ENCODE measurements at regions not wholly inside any gene's neighbourhood (a gene's known extent, or its start where the extent isn't known, plus 50 kb on each side); places are given as distances from the start of the nearest gene placed in this dataset.

DNA sequence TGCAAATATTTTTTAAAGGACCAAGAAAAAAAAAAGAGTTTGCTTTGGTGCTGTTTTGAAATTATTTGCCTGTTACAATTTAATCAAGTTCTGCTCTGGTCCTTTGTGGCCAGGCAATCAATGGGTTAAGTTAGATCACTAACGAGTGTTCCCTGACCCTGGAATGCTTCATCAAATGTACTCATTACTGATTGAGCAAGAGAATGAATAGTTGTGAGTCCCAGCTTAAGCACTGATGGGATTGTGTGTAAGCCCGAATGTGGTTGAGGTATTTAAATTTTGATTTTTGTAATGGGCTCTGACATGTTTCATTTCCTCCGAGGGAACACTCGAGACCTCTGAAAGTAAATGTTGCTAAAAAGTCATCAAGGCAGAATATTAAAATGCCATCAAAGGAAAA is 699.1 kb downstream of the MCTP2 start (continued):
- TF ChIP-seq, protein P1, sequence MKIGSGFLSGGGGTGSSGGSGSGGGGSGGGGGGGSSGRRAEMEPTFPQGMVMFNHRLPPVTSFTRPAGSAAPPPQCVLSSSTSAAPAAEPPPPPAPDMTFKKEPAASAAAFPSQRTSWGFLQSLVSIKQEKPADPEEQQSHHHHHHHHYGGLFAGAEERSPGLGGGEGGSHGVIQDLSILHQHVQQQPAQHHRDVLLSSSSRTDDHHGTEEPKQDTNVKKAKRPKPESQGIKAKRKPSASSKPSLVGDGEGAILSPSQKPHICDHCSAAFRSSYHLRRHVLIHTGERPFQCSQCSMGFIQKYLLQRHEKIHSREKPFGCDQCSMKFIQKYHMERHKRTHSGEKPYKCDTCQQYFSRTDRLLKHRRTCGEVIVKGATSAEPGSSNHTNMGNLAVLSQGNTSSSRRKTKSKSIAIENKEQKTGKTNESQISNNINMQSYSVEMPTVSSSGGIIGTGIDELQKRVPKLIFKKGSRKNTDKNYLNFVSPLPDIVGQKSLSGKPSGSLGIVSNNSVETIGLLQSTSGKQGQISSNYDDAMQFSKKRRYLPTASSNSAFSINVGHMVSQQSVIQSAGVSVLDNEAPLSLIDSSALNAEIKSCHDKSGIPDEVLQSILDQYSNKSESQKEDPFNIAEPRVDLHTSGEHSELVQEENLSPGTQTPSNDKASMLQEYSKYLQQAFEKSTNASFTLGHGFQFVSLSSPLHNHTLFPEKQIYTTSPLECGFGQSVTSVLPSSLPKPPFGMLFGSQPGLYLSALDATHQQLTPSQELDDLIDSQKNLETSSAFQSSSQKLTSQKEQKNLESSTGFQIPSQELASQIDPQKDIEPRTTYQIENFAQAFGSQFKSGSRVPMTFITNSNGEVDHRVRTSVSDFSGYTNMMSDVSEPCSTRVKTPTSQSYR (CRISPR knock-in tag; IDR thresholded peaks at IDR 0.05): no peak
- TF ChIP-seq TEAD4 (CRISPR knock-in tag; IDR thresholded peaks at IDR 0.05): no peak
- TF ChIP-seq, protein P2, sequence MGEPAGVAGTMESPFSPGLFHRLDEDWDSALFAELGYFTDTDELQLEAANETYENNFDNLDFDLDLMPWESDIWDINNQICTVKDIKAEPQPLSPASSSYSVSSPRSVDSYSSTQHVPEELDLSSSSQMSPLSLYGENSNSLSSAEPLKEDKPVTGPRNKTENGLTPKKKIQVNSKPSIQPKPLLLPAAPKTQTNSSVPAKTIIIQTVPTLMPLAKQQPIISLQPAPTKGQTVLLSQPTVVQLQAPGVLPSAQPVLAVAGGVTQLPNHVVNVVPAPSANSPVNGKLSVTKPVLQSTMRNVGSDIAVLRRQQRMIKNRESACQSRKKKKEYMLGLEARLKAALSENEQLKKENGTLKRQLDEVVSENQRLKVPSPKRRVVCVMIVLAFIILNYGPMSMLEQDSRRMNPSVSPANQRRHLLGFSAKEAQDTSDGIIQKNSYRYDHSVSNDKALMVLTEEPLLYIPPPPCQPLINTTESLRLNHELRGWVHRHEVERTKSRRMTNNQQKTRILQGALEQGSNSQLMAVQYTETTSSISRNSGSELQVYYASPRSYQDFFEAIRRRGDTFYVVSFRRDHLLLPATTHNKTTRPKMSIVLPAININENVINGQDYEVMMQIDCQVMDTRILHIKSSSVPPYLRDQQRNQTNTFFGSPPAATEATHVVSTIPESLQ (CRISPR knock-in tag; IDR thresholded peaks at IDR 0.05): no peak
- TF ChIP-seq, protein P3, sequence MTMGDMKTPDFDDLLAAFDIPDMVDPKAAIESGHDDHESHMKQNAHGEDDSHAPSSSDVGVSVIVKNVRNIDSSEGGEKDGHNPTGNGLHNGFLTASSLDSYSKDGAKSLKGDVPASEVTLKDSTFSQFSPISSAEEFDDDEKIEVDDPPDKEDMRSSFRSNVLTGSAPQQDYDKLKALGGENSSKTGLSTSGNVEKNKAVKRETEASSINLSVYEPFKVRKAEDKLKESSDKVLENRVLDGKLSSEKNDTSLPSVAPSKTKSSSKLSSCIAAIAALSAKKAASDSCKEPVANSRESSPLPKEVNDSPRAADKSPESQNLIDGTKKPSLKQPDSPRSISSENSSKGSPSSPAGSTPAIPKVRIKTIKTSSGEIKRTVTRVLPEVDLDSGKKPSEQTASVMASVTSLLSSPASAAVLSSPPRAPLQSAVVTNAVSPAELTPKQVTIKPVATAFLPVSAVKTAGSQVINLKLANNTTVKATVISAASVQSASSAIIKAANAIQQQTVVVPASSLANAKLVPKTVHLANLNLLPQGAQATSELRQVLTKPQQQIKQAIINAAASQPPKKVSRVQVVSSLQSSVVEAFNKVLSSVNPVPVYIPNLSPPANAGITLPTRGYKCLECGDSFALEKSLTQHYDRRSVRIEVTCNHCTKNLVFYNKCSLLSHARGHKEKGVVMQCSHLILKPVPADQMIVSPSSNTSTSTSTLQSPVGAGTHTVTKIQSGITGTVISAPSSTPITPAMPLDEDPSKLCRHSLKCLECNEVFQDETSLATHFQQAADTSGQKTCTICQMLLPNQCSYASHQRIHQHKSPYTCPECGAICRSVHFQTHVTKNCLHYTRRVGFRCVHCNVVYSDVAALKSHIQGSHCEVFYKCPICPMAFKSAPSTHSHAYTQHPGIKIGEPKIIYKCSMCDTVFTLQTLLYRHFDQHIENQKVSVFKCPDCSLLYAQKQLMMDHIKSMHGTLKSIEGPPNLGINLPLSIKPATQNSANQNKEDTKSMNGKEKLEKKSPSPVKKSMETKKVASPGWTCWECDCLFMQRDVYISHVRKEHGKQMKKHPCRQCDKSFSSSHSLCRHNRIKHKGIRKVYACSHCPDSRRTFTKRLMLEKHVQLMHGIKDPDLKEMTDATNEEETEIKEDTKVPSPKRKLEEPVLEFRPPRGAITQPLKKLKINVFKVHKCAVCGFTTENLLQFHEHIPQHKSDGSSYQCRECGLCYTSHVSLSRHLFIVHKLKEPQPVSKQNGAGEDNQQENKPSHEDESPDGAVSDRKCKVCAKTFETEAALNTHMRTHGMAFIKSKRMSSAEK (CRISPR knock-in tag; IDR thresholded peaks at IDR 0.05; ENCODE audit: borderline replicate concordance): no peak
- TF ChIP-seq, protein P4, sequence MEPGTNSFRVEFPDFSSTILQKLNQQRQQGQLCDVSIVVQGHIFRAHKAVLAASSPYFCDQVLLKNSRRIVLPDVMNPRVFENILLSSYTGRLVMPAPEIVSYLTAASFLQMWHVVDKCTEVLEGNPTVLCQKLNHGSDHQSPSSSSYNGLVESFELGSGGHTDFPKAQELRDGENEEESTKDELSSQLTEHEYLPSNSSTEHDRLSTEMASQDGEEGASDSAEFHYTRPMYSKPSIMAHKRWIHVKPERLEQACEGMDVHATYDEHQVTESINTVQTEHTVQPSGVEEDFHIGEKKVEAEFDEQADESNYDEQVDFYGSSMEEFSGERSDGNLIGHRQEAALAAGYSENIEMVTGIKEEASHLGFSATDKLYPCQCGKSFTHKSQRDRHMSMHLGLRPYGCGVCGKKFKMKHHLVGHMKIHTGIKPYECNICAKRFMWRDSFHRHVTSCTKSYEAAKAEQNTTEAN (CRISPR knock-in tag; IDR thresholded peaks at IDR 0.05): no peak
- TF ChIP-seq FOXK1 (CRISPR knock-in tag; IDR thresholded peaks at IDR 0.05): no peak

DNA sequence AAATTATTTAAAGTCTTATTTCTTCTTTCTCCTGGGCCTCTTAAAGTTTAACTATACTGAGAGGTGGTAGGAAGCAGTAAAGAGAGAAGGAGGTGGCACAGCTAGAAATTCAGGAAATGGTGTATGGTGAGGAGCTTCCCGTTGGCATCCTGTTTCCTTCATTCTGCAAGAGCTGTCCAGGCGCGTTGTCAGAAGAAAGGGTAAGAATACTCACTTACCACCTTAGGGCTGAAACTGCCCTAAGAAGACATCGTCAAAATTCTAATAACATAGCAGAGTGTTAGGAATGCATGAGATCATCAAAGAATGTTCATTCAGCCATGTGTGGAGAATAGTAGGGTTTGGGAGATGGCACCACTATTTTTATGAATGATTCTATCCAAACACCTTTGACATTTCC is 699.6 kb downstream of the MCTP2 start:
- Mint-ChIP-seq H3K36me3 (peaks cover 19% of the 10 kb centered on the region), H3K27me3 (ENCODE audit: low read depth) (no peaks in the 10 kb centered on the region), H3K4me1 (no peaks in the 10 kb centered on the region), H3K9me3 (peaks cover 32% of the 10 kb centered on the region), H3K4me3 (no peak overlapping the region), H3K27ac (no peak overlapping the region)
- ChIA-PET POLR2A (no interaction called here), CTCF (no interaction called here)
- ATAC-seq: no peak
- no peak for DNase-seq (ENCODE audit: low spot score)
- TF ChIP-seq ZNF423 (CRISPR knock-in tag; IDR thresholded peaks at IDR 0.05) (no peak), ZNF317 (CRISPR knock-in tag; IDR thresholded peaks at IDR 0.05; ENCODE audit: borderline replicate concordance, low read depth) (no peak), ELF4 (CRISPR knock-in tag; IDR thresholded peaks at IDR 0.05; ENCODE audit: low read depth) (no peak), SMAD3 (CRISPR knock-in tag; IDR thresholded peaks at IDR 0.05; ENCODE audit: borderline replicate concordance) (no peak)
- TF ChIP-seq, protein P5, sequence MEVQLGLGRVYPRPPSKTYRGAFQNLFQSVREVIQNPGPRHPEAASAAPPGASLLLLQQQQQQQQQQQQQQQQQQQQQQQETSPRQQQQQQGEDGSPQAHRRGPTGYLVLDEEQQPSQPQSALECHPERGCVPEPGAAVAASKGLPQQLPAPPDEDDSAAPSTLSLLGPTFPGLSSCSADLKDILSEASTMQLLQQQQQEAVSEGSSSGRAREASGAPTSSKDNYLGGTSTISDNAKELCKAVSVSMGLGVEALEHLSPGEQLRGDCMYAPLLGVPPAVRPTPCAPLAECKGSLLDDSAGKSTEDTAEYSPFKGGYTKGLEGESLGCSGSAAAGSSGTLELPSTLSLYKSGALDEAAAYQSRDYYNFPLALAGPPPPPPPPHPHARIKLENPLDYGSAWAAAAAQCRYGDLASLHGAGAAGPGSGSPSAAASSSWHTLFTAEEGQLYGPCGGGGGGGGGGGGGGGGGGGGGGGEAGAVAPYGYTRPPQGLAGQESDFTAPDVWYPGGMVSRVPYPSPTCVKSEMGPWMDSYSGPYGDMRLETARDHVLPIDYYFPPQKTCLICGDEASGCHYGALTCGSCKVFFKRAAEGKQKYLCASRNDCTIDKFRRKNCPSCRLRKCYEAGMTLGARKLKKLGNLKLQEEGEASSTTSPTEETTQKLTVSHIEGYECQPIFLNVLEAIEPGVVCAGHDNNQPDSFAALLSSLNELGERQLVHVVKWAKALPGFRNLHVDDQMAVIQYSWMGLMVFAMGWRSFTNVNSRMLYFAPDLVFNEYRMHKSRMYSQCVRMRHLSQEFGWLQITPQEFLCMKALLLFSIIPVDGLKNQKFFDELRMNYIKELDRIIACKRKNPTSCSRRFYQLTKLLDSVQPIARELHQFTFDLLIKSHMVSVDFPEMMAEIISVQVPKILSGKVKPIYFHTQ (CRISPR knock-in tag; IDR thresholded peaks at IDR 0.05): no peak
- TF ChIP-seq, protein P6, sequence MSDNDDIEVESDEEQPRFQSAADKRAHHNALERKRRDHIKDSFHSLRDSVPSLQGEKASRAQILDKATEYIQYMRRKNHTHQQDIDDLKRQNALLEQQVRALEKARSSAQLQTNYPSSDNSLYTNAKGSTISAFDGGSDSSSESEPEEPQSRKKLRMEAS (CRISPR knock-in tag; IDR thresholded peaks at IDR 0.05): no peak
- TF ChIP-seq, protein P2 (CRISPR knock-in tag; IDR thresholded peaks at IDR 0.05): no peak
- TF ChIP-seq, protein P7, sequence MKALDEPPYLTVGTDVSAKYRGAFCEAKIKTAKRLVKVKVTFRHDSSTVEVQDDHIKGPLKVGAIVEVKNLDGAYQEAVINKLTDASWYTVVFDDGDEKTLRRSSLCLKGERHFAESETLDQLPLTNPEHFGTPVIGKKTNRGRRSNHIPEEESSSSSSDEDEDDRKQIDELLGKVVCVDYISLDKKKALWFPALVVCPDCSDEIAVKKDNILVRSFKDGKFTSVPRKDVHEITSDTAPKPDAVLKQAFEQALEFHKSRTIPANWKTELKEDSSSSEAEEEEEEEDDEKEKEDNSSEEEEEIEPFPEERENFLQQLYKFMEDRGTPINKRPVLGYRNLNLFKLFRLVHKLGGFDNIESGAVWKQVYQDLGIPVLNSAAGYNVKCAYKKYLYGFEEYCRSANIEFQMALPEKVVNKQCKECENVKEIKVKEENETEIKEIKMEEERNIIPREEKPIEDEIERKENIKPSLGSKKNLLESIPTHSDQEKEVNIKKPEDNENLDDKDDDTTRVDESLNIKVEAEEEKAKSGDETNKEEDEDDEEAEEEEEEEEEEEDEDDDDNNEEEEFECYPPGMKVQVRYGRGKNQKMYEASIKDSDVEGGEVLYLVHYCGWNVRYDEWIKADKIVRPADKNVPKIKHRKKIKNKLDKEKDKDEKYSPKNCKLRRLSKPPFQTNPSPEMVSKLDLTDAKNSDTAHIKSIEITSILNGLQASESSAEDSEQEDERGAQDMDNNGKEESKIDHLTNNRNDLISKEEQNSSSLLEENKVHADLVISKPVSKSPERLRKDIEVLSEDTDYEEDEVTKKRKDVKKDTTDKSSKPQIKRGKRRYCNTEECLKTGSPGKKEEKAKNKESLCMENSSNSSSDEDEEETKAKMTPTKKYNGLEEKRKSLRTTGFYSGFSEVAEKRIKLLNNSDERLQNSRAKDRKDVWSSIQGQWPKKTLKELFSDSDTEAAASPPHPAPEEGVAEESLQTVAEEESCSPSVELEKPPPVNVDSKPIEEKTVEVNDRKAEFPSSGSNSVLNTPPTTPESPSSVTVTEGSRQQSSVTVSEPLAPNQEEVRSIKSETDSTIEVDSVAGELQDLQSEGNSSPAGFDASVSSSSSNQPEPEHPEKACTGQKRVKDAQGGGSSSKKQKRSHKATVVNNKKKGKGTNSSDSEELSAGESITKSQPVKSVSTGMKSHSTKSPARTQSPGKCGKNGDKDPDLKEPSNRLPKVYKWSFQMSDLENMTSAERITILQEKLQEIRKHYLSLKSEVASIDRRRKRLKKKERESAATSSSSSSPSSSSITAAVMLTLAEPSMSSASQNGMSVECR (CRISPR knock-in tag; IDR thresholded peaks at IDR 0.05; ENCODE audit: borderline replicate concordance): no peak
